Fibroblast of the aortic adventitia (primary cell): ENCODE measurements at regions not wholly inside any gene's neighbourhood (a gene's known extent, or its start where the extent isn't known, plus 50 kb on each side); places are given as distances from the start of the nearest gene placed in this dataset.

Experiments
- DNase-seq: peaks from one replicate; pipeline ENCODE4 v3.0.0-alpha.2; 2010; ENCODE audit warnings: low read depth
- H3K4me3 ChIP-seq: 2 replicates; pipeline ENCODE4 v1.5.1; 2011; ENCODE audit warnings: low read depth, mild to moderate bottlenecking, control low read depth, low read length, moderate library complexity
- TF ChIP-seq, protein P1 (sequence below): IDR thresholded peaks from 2 replicates; pipeline ENCODE4 v1.5.1; 2011; ENCODE audit warnings: mild to moderate bottlenecking, low read length, control low read depth, inconsistent platforms; ENCODE audit not compliant: insufficient read depth

DNA sequence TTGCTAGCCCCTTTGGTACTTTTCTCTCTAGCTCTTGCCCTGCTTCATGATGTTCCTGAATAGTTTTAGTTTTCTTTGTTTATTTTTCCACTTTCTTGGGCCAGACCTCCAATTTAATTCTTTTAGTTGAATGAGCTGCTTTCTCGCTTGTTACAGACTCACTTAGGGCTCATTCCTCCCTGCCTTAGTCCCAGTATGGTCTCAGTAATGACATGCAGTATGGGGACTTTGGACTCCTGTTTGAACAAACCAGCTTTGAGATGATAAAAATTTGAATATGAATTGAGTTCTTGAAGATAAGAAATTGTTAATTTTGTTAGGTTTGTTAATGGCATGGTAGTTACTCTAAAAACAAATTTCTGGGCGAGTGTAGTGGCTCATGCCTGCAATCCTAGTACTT, 284.8 kb upstream of the DMRT1 start:
- TF ChIP-seq, protein P1, sequence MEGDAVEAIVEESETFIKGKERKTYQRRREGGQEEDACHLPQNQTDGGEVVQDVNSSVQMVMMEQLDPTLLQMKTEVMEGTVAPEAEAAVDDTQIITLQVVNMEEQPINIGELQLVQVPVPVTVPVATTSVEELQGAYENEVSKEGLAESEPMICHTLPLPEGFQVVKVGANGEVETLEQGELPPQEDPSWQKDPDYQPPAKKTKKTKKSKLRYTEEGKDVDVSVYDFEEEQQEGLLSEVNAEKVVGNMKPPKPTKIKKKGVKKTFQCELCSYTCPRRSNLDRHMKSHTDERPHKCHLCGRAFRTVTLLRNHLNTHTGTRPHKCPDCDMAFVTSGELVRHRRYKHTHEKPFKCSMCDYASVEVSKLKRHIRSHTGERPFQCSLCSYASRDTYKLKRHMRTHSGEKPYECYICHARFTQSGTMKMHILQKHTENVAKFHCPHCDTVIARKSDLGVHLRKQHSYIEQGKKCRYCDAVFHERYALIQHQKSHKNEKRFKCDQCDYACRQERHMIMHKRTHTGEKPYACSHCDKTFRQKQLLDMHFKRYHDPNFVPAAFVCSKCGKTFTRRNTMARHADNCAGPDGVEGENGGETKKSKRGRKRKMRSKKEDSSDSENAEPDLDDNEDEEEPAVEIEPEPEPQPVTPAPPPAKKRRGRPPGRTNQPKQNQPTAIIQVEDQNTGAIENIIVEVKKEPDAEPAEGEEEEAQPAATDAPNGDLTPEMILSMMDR = no peak
- DNase-seq = no peak
- H3K4me3 ChIP-seq = no peak overlapping the region

DNA sequence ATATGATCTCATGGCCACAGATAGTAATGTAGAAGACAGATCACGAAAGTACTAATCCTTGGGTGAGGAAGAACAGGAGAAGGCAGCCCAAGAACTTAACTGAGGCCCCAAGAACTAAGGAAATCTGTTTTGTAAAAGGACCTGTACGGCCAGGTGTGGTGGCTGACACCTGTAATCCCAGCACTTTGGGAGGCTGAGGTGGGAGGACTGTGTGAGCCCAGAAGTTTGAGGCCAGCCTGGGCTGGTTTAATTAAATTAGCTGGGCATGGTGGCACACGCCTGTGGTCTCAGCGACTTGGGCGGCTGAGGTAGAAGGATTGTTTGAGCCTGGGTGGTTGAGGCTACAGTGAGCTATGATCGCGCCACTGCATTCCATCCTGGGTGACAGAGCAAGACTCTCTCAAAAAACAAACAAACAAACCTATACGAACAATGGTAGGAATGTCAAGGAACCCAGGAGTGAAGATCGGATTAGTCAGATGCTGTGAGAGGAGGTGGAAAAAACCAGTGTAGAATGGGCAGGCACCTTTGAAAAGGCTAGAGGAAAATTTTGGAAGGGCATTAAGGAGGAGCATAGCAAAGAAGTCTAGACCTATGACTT, 283.8 kb upstream of the DMRT1 start:
- no peak for DNase-seq
- TF ChIP-seq, protein P1 = no peak
- no peak overlapping the region for H3K4me3 ChIP-seq

DNA sequence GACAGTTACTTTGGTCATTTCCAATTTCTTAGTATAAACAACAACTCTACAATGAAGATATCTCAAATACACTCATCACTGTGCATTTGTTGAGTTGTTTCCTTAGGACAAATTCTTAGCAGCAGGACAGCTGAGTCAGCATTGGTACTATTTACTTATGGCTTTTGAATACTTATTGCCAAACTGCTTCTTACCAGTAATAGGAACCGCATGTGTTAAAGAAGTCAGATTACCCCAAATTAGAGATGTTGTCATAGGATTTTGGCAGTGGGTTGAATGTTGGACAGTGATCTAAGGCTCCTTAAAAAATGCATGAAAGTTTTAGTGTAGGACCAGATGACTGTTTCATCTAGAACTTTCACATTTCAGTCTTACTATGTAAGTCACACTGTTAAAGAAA, 280.1 kb upstream of the DMRT1 start:
- TF ChIP-seq, protein P1 = no peak
- H3K4me3 ChIP-seq = no peak overlapping the region
- DNase-seq = peak; percentile 50

GRCh38 chr9:563200-563599, 278.3 kb upstream of the DMRT1 start:
- TF ChIP-seq, protein P1 = no peak
- H3K4me3 ChIP-seq = no peak overlapping the region
- no peak for DNase-seq

DNA sequence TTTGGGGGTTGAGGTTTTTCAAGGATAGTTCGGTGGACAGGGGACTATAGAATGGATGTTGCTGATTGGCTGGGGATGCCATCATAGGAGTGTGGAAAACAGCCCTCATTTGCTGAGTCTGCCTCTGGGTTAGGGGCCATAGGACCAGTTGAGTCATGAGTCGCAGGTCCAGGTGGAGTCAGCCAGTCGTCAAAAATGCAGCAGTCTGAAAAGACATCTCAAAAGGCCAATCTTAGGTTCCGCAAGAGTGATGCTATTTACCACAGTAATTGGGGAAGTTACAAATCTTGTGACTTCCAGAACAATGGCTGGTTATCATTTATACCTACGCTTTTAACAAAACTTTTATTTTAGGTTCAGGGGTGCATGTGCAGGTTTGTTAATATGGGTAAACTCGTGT, 276.0 kb upstream of the DMRT1 start:
- H3K4me3 ChIP-seq = no peak overlapping the region
- no peak for DNase-seq
- TF ChIP-seq, protein P1 = no peak

- no peak overlapping the region for H3K4me3 ChIP-seq
- no peak for DNase-seq
- TF ChIP-seq, protein P1 = no peak
Measured at GRCh38 chr9:567128-567746, 274.3 kb upstream of the DMRT1 start.

DNA sequence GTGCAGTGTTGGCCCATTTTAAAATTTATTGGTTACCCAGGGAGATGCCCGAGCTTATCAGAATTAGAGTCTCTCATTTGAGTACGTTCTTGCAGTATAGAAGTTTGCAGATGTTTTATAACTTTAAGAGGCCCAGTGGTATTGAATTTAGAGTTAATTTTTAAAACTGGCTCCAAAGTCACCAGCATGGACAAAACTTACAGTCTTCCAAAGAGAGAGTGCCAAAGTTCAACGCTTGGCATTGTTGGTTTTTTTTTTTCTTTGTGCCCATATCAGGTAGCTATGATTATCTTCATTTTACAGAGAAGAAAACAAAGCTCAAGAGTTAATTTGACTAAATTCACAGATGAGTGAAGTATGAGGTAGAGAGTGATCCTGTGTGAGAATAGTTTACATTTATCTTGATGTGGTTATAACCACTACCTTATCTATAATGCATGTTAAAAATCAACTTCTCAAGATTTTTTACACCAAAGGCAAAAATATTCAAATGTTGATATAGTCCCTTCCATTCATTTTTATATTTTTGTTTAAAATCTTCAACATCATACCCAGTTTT, 273.7 kb upstream of the DMRT1 start:
- TF ChIP-seq, protein P1 = no peak
- no peak for DNase-seq
- H3K4me3 ChIP-seq = no peak overlapping the region
